OCI-LY3 (cell line): ENCODE measurements at regions not wholly inside any gene's neighbourhood (a gene's known extent, or its start where the extent isn't known, plus 50 kb on each side); places are given as distances from the start of the nearest gene placed in this dataset.
"Not testable (repeated sequence)": the region's sequence is repeated elsewhere in the genome, so short reads cannot be mapped to it uniquely, and the experiment has no call there.

Source experiments
- H2AFZ ChIP-seq: fragments of 200-600, 300-600 bp; shearing (Covaris generic); 2 replicates; pipeline ENCODE4 v1.6.0; 2014; ENCODE audit warnings: antibody characterized with exemption, low read depth, low read length
- H3K27ac ChIP-seq: fragments of 200-600, 300-600 bp; sonication (generic); 2 replicates; pipeline ENCODE4 v1.5.1; 2014; ENCODE audit warnings: mild to moderate bottlenecking, low read length, moderate library complexity, mixed read lengths
- H3K27me3 ChIP-seq: fragments of 200-600, 300-600 bp; sonication (generic); 2 replicates; pipeline ENCODE4 v1.6.1; 2014; ENCODE audit warnings: low read depth, low read length, mixed read lengths
- H3K36me3 ChIP-seq: fragments of 200-600, 300-600 bp; sonication (generic); replicated peaks from 2 replicates; pipeline ENCODE3; 2014; ENCODE audit warnings: low read depth, low read length, mixed read lengths
- H3K4me1 ChIP-seq: fragments of 300-600, 200-600 bp; sonication (generic); 2 replicates; pipeline ENCODE4 v1.6.1; 2014; ENCODE audit warnings: low read length, mixed read lengths
- H3K4me2 ChIP-seq: fragments of 200-600, 300-600 bp; sonication (generic); 2 replicates; pipeline ENCODE4 v1.6.1; 2014; ENCODE audit warnings: low read length, mixed read lengths
- H3K4me3 ChIP-seq: fragments of 300-600, 200-600 bp; sonication (generic); 2 replicates; pipeline ENCODE4 v1.5.1; 2014; ENCODE audit warnings: antibody characterized with exemption, mild to moderate bottlenecking, low read length, moderate library complexity
- H3K79me2 ChIP-seq: fragments of 300-600, 200-600 bp; shearing (Covaris generic); 2 replicates; pipeline ENCODE4 v1.6.1; 2014; ENCODE audit warnings: mild to moderate bottlenecking, low read length, mixed read lengths
- H3K9ac ChIP-seq: fragments of 300-600, 200-600 bp; shearing (Covaris generic); 2 replicates; pipeline ENCODE4 v1.6.0; 2014; ENCODE audit warnings: mild to moderate bottlenecking, low read length, moderate library complexity
- H3K9me3 ChIP-seq: fragments of 200-600, 300-600 bp; shearing (Covaris generic); 2 replicates; pipeline ENCODE4 v1.6.1; 2014; ENCODE audit warnings: low read length, mixed read lengths; ENCODE audit not compliant: insufficient read depth
- H4K20me1 ChIP-seq: fragments of 200-600, 300-600 bp; sonication (generic); 2 replicates; pipeline ENCODE4 v1.6.1; 2016; ENCODE audit warnings: low read length, mixed read lengths; ENCODE audit not compliant: insufficient read depth
- CTCF ChIP-seq: fragments of 200-600, 300-600 bp; sonication (generic); IDR thresholded peaks from 2 replicates; pipeline ENCODE4 v1.5.1; 2014; ENCODE audit warnings: antibody characterized with exemption, low read length, low read depth
- EZH2phosphoT487 ChIP-seq: fragments of 200-600 bp; shearing (Covaris generic); IDR thresholded peaks from 2 replicates; pipeline ENCODE4 v1.6.1; 2018; ENCODE audit warnings: antibody characterized with exemption, mixed run types, low read depth

DNA sequence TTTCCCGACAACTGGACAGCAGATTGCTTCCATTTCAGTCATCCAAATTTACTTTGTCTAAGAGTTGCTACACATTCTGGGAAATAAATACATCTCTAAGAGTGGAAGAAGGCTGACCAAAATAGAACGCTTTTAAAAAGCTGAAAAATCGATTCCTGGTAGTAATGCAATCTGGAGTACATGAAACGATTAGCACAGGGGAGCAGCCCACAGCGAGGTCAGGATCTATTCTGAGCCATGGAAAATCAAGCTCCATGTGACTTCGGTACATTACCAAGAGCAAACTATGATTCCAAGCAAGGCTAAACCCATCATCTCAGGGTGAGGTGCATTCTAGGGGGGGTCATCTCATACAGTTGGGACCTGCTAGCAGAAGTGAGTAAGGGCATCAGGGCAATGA lies 249.3 kb downstream of the BLID start:
- TF ChIP-seq CTCF (no peak), EZH2phosphoT487 (no peak)
- Histone ChIP-seq H3K9me3 (no peaks in the 10 kb centered on the region), H3K36me3 (no peaks in the 10 kb centered on the region), H3K9ac (no peak overlapping the region), H2AFZ (no peak overlapping the region), H4K20me1 (no peaks in the 10 kb centered on the region), H3K27ac (no peak overlapping the region), H3K4me3 (no peak overlapping the region), H3K27me3 (no peaks in the 10 kb centered on the region), H3K79me2 (no peaks in the 10 kb centered on the region), H3K4me1 (peaks cover 6% of the 10 kb centered on the region; the same call in 1 of the 2 replicates), H3K4me2 (no peak overlapping the region)

DNA sequence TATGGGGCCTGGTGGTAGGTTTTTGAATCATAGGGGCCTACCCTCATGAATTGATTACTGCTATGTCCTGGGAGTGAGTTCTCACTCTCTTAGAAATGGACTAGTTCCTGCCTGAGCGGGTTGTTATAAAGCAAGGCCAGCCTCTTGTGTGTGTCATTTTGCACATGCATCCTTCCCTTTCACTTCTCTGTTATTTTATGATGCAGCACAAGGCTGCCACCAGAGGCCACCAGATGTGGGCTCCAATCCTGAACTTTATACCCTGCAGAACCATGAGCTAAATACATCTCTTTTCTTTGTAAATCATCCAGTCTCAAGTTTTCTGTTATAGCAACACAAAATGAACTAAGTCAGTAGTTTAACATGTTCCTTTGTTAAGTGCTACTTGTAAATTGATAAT lies 251.4 kb downstream of the BLID start:
- Histone ChIP-seq H3K9ac (no peak overlapping the region), H3K4me3 (no peak overlapping the region), H4K20me1 (no peaks in the 10 kb centered on the region), H3K27ac (no peak overlapping the region), H3K9me3 (no peaks in the 10 kb centered on the region), H3K36me3 (no peaks in the 10 kb centered on the region), H3K79me2 (no peaks in the 10 kb centered on the region), H3K27me3 (no peaks in the 10 kb centered on the region), H3K4me2 (no peak overlapping the region), H2AFZ (no peak overlapping the region), H3K4me1 (peaks cover 6% of the 10 kb centered on the region; the same call in 1 of the 2 replicates)
- TF ChIP-seq EZH2phosphoT487: no peak
- peak; percentile 63 for TF ChIP-seq CTCF

DNA sequence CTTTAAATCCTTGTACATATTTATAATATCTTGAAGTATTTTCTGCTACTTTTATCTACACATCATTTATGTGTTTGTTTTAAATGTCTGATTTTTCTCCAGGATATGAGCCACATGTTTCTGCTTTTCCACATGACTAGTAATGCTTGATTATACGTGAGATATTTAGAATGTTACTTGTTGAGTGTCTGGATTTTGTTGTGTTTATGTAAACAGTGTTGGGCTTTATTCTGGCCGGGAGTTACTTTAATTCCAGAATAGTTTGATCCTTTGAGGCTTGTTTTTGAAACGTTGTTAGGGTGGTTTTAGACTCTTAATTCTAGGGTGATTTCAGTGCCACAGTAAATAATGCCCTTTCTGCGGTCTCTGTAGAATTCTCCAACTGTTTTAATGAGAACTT lies 252.9 kb downstream of the BLID start:
- H3K4me2 ChIP-seq: no peak overlapping the region
- no peaks in the 10 kb centered on the region for H4K20me1 ChIP-seq
- no peak overlapping the region for H3K9ac ChIP-seq
- peaks cover 6% of the 10 kb centered on the region; the same call in 1 of the 2 replicates for H3K4me1 ChIP-seq
- H3K79me2 ChIP-seq: no peaks in the 10 kb centered on the region
- H2AFZ ChIP-seq: no peak overlapping the region
- no peaks in the 10 kb centered on the region for H3K9me3 ChIP-seq
- no peak for TF ChIP-seq CTCF
- no peak for TF ChIP-seq EZH2phosphoT487
- no peak overlapping the region for H3K4me3 ChIP-seq
- no peaks in the 10 kb centered on the region for H3K27me3 ChIP-seq
- no peak overlapping the region for H3K27ac ChIP-seq
- H3K36me3 ChIP-seq: no peaks in the 10 kb centered on the region

GRCh38 chr11:121855138-121855537 lies 260.9 kb downstream of the BLID start:
- not testable (repeated sequence) for H3K4me3 ChIP-seq, H3K9me3 ChIP-seq, H3K27me3 ChIP-seq, H3K4me2 ChIP-seq, H3K79me2 ChIP-seq, H3K4me1 ChIP-seq, H4K20me1 ChIP-seq, H3K27ac ChIP-seq, H2AFZ ChIP-seq, H3K36me3 ChIP-seq, H3K9ac ChIP-seq

DNA sequence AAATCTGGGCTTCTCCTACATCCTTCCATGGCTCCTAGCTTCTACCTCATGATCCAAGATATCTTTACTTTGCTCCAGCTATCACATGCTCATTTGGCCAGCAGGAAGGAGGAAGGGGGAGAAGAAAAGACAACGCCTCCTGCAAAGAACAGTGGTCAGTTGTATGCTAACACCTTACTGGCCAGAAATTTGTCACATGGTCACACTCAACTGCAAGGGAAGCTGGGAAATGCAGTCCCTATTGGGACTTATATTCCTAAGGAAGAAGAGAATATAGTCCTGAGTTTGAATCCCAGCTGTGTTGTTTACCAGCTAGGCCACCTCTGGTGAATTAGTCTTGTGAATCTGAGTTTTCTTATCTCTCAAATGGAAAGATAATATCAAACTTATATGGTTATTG lies 272.0 kb downstream of the BLID start:
- no peaks in the 10 kb centered on the region for H4K20me1 ChIP-seq
- TF ChIP-seq CTCF: no peak
- TF ChIP-seq EZH2phosphoT487: no peak
- H3K4me2 ChIP-seq: no peak overlapping the region
- no peaks in the 10 kb centered on the region for H3K79me2 ChIP-seq
- no peaks in the 10 kb centered on the region for H3K9me3 ChIP-seq
- H2AFZ ChIP-seq: no peak overlapping the region
- no peaks in the 10 kb centered on the region for H3K27me3 ChIP-seq
- no peaks in the 10 kb centered on the region for H3K36me3 ChIP-seq
- no peak overlapping the region for H3K9ac ChIP-seq
- no peak overlapping the region for H3K4me3 ChIP-seq
- peaks cover 9% of the 10 kb centered on the region for H3K4me1 ChIP-seq
- H3K27ac ChIP-seq: no peak overlapping the region
